ENCODE measurements at regions not wholly inside any gene's neighbourhood (a gene's known extent, or its start where the extent isn't known, plus 50 kb on each side); places are given as distances from the start of the nearest gene placed in this dataset.

GRCh38 chr10:15459218-15459617, 88.1 kb upstream of the FAM171A1 start:
- TF ChIP-seq CTCF (IDR thresholded peaks at IDR 0.05; ENCODE audit: poor library complexity): no peak
- no peak for TF ChIP-seq EZH2 (IDR thresholded peaks at IDR 0.05; ENCODE audit: borderline replicate concordance)

Measured in hepatocyte (in vitro differentiated cells).